Loucy (cell line): ENCODE measurements at regions not wholly inside any gene's neighbourhood (a gene's known extent, or its start where the extent isn't known, plus 50 kb on each side); places are given as distances from the start of the nearest gene placed in this dataset.

Source experiments
- H2AFZ ChIP-seq: fragments of 200-600 bp; sonication (generic); 2 replicates; pipeline ENCODE4 v1.6.0; 2016; ENCODE audit warnings: antibody characterized with exemption, mild to moderate bottlenecking, low read length, moderate library complexity
- H3F3A ChIP-seq: fragments of 200-600 bp; 2 replicates; pipeline ENCODE4 v1.6.0; 2016; ENCODE audit warnings: antibody characterized with exemption, low read depth, mild to moderate bottlenecking
- H3K27me3 ChIP-seq: fragments of 200-600 bp; sonication (generic); 2 replicates; pipeline ENCODE4 v1.6.1; 2014; ENCODE audit warnings: low read length, mild to moderate bottlenecking; ENCODE audit not compliant: insufficient read depth, poor library complexity, severe bottlenecking
- H3K36me3 ChIP-seq: fragments of 200-600 bp; sonication (generic); 2 replicates; pipeline ENCODE4 v1.6.1; 2016; ENCODE audit warnings: low read length; ENCODE audit not compliant: insufficient read depth
- H3K4me1 ChIP-seq: fragments of 200-600 bp; sonication (generic); 2 replicates; pipeline ENCODE4 v1.5.1; 2014; ENCODE audit warnings: low read length, mild to moderate bottlenecking; ENCODE audit not compliant: insufficient read depth, poor library complexity, severe bottlenecking
- H3K4me2 ChIP-seq: fragments of 200-600 bp; sonication (generic); 2 replicates; pipeline ENCODE4 v1.6.0; 2014; ENCODE audit warnings: antibody characterized with exemption, low read length, low read depth, mild to moderate bottlenecking; ENCODE audit not compliant: poor library complexity, severe bottlenecking
- H3K4me3 ChIP-seq: fragments of 200-600 bp; sonication (generic); 2 replicates; pipeline ENCODE4 v1.5.1; 2014; ENCODE audit warnings: low read length, mild to moderate bottlenecking, mixed read lengths; ENCODE audit not compliant: poor library complexity, severe bottlenecking
- H3K79me2 ChIP-seq: fragments of 200-600 bp; sonication (generic); 2 replicates; pipeline ENCODE4 v1.6.1; 2014; ENCODE audit warnings: low read length; ENCODE audit not compliant: insufficient read depth
- H3K9ac ChIP-seq: fragments of 200-600 bp; sonication (generic); 2 replicates; pipeline ENCODE4 v1.6.0; 2014; ENCODE audit warnings: mild to moderate bottlenecking, low read depth, low read length, moderate library complexity; ENCODE audit not compliant: poor library complexity, severe bottlenecking
- H3K9me2 ChIP-seq: fragments of 200-600 bp; sonication (generic); replicated peaks from 2 replicates; pipeline ENCODE4 v1.6.1; 2016; ENCODE audit warnings: low read depth, low read length, mixed read lengths
- H3K9me3 ChIP-seq: fragments of 200-600 bp; sonication (generic); 2 replicates; pipeline ENCODE4 v1.6.1; 2014; ENCODE audit warnings: mild to moderate bottlenecking, antibody characterized with exemption, low read length, low read depth; ENCODE audit not compliant: insufficient read depth
- H4K20me1 ChIP-seq: fragments of 200-600 bp; sonication (generic); 2 replicates; pipeline ENCODE4 v1.6.0; 2014; ENCODE audit warnings: antibody characterized with exemption, low read length, mild to moderate bottlenecking; ENCODE audit not compliant: insufficient read depth, poor library complexity, severe bottlenecking
- EZH2phosphoT487 ChIP-seq: fragments of 200-600 bp; IDR thresholded peaks from 2 replicates; pipeline ENCODE4 v1.6.1; 2018; ENCODE audit warnings: antibody characterized with exemption, mild to moderate bottlenecking, moderate library complexity, borderline replicate concordance
- TF ChIP-seq, protein P1 (sequence below): fragments of 200-600 bp; sonication (generic); conservative IDR thresholded peaks from 2 replicates; pipeline ENCODE4 v1.5.1; 2014; ENCODE audit warnings: mild to moderate bottlenecking, antibody characterized with exemption, low read length

- Histone ChIP-seq H3K9ac (no peak overlapping the region), H2AFZ (no peak overlapping the region), H3K4me3 (no peak overlapping the region), H3K9me2 (no peaks in the 10 kb centered on the region), H3K9me3 (no peaks in the 10 kb centered on the region), H3K36me3 (no peaks in the 10 kb centered on the region), H3K79me2 (no peaks in the 10 kb centered on the region), H3K27me3 (no peaks in the 10 kb centered on the region), H4K20me1 (no peaks in the 10 kb centered on the region), H3F3A (no peaks in the 10 kb centered on the region), H3K4me2 (no peak overlapping the region), H3K4me1 (peaks cover 45% of the 10 kb centered on the region)
- TF ChIP-seq EZH2phosphoT487: no peak
- TF ChIP-seq, protein P1, sequence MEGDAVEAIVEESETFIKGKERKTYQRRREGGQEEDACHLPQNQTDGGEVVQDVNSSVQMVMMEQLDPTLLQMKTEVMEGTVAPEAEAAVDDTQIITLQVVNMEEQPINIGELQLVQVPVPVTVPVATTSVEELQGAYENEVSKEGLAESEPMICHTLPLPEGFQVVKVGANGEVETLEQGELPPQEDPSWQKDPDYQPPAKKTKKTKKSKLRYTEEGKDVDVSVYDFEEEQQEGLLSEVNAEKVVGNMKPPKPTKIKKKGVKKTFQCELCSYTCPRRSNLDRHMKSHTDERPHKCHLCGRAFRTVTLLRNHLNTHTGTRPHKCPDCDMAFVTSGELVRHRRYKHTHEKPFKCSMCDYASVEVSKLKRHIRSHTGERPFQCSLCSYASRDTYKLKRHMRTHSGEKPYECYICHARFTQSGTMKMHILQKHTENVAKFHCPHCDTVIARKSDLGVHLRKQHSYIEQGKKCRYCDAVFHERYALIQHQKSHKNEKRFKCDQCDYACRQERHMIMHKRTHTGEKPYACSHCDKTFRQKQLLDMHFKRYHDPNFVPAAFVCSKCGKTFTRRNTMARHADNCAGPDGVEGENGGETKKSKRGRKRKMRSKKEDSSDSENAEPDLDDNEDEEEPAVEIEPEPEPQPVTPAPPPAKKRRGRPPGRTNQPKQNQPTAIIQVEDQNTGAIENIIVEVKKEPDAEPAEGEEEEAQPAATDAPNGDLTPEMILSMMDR: no peak
These were observed 68.1 kb upstream of the DTNBP1 start for GRCh38 chr6:15730922-15731321.

- Histone ChIP-seq H3K79me2 (no peaks in the 10 kb centered on the region), H3K9me3 (no peaks in the 10 kb centered on the region), H2AFZ (0 out of 2 replicates have a peak overlapping the region, but pooled peaks have one; percentile 66), H3K36me3 (no peaks in the 10 kb centered on the region), H3K4me3 (no peak overlapping the region), H4K20me1 (no peaks in the 10 kb centered on the region), H3K9me2 (no peaks in the 10 kb centered on the region), H3K4me2 (peak overlapping the region; percentile 44), H3F3A (no peaks in the 10 kb centered on the region), H3K27me3 (no peaks in the 10 kb centered on the region), H3K4me1 (peaks cover 40% of the 10 kb centered on the region), H3K9ac (no peak overlapping the region)
- no peak for TF ChIP-seq EZH2phosphoT487
- TF ChIP-seq, protein P1: no peak
These were observed 67.6 kb upstream of the DTNBP1 start for GRCh38 chr6:15730442-15730841.

- TF ChIP-seq, protein P1: no peak
- TF ChIP-seq EZH2phosphoT487: no peak
- H3K27me3 ChIP-seq: no peaks in the 10 kb centered on the region
These were observed 59.9 kb upstream of the DTNBP1 start for GRCh38 chr6:15722731-15723130.

More at GRCh38 chr6:15722731-15723130, 59.9 kb upstream of the DTNBP1 start:
- Histone ChIP-seq H4K20me1 (no peaks in the 10 kb centered on the region), H3K4me2 (no peak overlapping the region), H3K9me2 (no peaks in the 10 kb centered on the region), H3F3A (no peaks in the 10 kb centered on the region), H3K4me3 (no peak overlapping the region), H3K36me3 (no peaks in the 10 kb centered on the region), H3K4me1 (no peaks in the 10 kb centered on the region), H3K9ac (no peak overlapping the region), H3K9me3 (no peaks in the 10 kb centered on the region), H2AFZ (peak overlapping the region; percentile 75), H3K79me2 (no peaks in the 10 kb centered on the region)
